AG09319 (cell line): ENCODE measurements at regions not wholly inside any gene's neighbourhood (a gene's known extent, or its start where the extent isn't known, plus 50 kb on each side); places are given as distances from the start of the nearest gene placed in this dataset.

Experiments used
- DNase-seq: peaks from one replicate; pipeline ENCODE4 v3.0.0-alpha.2; 2010; ENCODE audit warnings: low read depth; ENCODE audit errors: extremely low read depth
- TF ChIP-seq, protein P1 (sequence below): IDR thresholded peaks from 2 replicates; pipeline ENCODE4 v1.5.1; 2011; ENCODE audit warnings: low read depth, mild to moderate bottlenecking, inconsistent platforms, low read length, moderate library complexity

DNA sequence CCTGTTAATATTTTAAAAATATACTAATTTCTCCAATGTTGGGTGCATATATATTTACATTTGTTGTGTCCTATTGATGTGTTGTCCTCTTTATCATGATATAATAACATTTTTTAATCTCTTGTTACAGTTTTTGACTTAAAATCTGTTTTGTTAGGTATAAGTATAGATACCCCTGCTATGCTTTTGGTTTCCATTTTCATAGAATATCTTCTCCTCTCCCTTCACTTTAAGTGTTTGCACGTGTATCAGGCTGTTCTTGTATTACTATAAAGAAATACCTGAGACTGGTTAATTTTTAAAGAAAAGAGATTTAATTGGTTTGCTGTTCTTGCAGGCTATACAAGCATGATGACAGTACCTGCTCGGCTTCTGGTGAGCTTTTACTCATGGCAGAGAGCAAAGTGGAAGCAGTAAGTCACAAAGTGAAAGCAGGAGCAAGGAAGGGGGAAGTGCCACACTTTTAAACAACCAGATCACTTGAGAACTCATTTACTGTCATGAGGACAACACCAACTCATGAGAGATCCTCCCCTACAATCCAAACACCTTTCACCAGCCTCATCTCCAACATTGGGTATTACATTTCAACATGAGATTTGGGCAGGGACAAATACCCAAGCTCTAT, 340.5 kb upstream of the SYNCRIP start:
- no peak for DNase-seq
- TF ChIP-seq, protein P1, sequence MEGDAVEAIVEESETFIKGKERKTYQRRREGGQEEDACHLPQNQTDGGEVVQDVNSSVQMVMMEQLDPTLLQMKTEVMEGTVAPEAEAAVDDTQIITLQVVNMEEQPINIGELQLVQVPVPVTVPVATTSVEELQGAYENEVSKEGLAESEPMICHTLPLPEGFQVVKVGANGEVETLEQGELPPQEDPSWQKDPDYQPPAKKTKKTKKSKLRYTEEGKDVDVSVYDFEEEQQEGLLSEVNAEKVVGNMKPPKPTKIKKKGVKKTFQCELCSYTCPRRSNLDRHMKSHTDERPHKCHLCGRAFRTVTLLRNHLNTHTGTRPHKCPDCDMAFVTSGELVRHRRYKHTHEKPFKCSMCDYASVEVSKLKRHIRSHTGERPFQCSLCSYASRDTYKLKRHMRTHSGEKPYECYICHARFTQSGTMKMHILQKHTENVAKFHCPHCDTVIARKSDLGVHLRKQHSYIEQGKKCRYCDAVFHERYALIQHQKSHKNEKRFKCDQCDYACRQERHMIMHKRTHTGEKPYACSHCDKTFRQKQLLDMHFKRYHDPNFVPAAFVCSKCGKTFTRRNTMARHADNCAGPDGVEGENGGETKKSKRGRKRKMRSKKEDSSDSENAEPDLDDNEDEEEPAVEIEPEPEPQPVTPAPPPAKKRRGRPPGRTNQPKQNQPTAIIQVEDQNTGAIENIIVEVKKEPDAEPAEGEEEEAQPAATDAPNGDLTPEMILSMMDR, result no peak

DNA sequence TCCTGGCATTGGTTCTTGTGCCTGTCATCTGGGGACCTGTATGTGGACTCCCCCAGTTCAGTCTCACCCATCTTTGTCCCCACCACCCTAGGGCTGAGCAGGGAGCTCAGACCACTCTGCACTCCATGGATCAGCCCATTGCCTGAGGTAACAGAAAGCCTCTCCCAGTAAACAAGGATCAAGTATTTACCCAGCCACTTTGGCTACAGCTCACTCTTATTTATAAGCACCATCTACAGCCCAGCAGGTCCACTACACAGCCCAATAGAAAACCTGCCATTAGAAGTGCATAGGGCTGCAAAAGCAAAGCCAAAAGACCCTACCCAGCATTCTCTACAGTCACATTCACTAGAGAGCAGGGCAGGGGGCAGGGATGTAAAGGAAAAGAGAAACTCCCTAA, 335.0 kb upstream of the SYNCRIP start:
- no peak for DNase-seq
- TF ChIP-seq, protein P1, result no peak

DNA sequence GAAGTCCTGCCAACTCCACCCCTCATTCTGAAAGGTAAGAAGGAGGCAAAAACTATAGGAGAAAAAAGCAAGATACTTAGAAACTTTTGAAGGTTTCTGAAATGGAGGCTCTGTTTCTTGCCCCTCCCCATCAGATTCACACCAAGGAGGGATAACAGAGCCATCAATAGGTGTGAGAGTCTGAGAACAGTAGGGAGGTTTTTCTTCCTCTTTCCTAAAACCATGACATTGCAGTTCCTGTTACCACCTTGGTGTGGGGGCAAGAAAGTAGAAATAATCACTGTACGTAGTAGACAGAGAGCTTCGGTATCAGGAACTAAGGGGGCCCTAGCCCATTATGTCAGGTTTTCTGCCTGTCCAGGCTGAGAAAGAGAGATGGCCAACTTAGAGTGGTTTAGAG, 333.3 kb upstream of the SYNCRIP start:
- no peak for DNase-seq
- TF ChIP-seq, protein P1, result no peak

DNA sequence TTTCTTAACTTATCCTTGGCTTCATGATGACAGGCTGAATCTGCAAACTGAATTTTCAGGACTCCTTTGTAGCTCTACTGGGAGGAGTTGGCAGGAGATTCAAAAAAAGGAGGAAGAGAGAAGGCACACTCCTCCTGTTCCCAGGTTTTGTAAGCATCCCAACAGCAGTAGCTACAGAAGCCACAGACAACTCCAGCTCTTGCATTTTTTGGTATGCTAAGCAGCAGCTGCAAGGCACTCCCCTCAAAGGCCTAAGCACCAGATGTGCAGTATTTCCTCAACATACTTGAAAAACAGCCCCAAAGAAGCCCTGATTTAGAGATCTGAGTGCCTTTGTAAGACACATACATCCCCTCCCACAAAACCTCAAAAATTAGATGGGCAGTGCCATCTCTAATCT, 328.6 kb upstream of the SYNCRIP start:
- TF ChIP-seq, protein P1, result no peak
- no peak for DNase-seq

DNA sequence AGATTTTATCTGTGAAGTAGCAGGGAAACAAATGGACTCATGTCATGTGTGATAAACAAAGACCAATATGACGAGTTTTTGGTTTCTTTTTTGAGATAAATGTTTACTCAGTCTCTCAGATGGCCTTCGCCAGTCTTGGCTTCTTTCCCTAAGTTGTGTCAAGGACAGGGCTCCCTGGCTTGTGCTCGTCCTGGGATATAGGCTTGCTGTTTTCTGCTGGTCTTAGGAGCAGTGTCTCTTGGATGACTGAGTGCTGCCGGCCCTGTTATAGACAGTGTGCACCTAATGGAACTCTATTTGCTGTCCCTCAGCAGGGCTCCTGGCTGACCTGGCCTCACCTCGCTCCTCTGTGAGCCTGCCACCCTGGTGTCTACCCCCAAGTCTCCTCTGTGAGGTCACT, 324.1 kb upstream of the SYNCRIP start:
- DNase-seq, result no peak
- TF ChIP-seq, protein P1, result no peak

DNA sequence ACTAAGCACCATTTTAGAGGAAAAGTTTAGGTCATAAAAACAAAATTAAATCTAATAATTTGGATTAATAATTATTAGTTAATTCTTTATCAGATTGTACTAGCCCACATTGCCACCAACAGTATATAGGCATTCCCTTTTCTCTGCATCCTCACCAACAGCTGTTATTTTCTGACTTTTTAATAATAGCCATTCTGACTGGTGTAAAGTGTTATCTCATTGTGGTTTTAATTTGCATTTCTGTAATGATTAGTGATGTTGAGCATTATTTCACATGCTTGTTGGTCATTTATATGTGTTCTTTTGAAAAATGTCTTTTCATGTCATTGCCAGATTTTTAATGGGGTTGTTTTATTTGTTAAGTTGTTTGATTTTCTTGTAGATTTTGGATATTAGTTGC, 319.1 kb upstream of the SYNCRIP start:
- DNase-seq, result no peak
- TF ChIP-seq, protein P1, result no peak

DNA sequence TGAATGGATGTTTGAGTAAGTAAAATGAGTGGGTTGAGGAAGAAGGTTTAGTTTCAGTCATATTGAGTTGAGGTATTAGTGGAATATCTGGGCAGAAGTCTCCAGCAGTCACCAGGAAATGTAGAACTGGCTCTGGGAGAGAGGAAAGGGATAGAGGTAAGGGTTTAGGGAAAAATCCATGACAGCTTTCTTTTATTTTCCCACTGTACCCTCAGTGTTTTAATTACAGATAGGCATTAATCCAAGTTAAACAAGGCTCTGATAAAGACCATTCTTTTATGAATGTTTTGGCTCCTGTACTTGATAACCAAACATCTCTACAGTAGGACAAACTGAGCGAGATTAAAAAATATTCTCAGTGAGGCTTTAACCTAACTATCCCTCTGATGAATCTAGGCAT, 318.4 kb upstream of the SYNCRIP start:
- TF ChIP-seq, protein P1, result no peak
- no peak for DNase-seq
